Breast epithelium (tissue), 3 donors: ENCODE measurements at regions not wholly inside any gene's neighbourhood (a gene's known extent, or its start where the extent isn't known, plus 50 kb on each side); places are given as distances from the start of the nearest gene placed in this dataset.

Source experiments
- CTCF ChIP-seq, 3 donors: fragments of 450-650 bp; IDR thresholded peaks; one replicate each; pipeline ENCODE4 v1.5.1; 2016 to 2017; ENCODE audit warnings: antibody characterized with exemption in 3 of 3, mild to moderate bottlenecking in 3 of 3, moderate library complexity in 3 of 3
- POLR2A ChIP-seq: fragments of 450-650 bp; IDR thresholded peaks from one replicate; pipeline ENCODE4 v1.6.1; 2016; ENCODE audit warnings: antibody characterized with exemption, mild to moderate bottlenecking, moderate library complexity
- POLR2AphosphoS5 ChIP-seq, 3 donors: sonication (generic); formaldehyde crosslinking; IDR thresholded peaks; one replicate each; pipeline ENCODE4 v1.6.1; 2017; ENCODE audit warnings: antibody characterized with exemption in 3 of 3

- TF ChIP-seq CTCF (IDR thresholded peaks at IDR 0.05), result no peak
- no peak for TF ChIP-seq POLR2A
- TF ChIP-seq POLR2AphosphoS5 (IDR thresholded peaks at IDR 0.05), result no peak
Observed at GRCh38 chr11:128335729-128336128, 251.6 kb downstream of the ETS1 start.
